Activated CD4-positive, CD25-positive, alpha-beta regulatory T cell treated with anti-CD3 and anti-CD28 coated beads, Interleukin-2, amount 50 U/mL, for 24 hours (primary cell): ENCODE measurements at regions not wholly inside any gene's neighbourhood (a gene's known extent, or its start where the extent isn't known, plus 50 kb on each side); places are given as distances from the start of the nearest gene placed in this dataset.
A peak's percentile ranks its signal among the peaks of the same experiment; 100 is the strongest.
"Not testable (repeated sequence)": the region's sequence is repeated elsewhere in the genome, so short reads cannot be mapped to it uniquely, and the experiment has no call there.

ENCODE experiments used
- ATAC-seq, 2 donors: fragments of 150-1000 bp; cut with Tn5 transposase; one replicate each; pipeline ENCODE4 v1.10.0; 2021; ENCODE audit warnings: mild to moderate bottlenecking in 1 of 2, moderate library complexity in 1 of 2

- ATAC-seq, result no peak
Measured at GRCh38 chr1:65020774-65021173, 54.4 kb upstream of the JAK1 start.

- no peak for ATAC-seq
Measured at GRCh38 chr1:65021795-65022194, 55.4 kb upstream of the JAK1 start.

GRCh38 chr1:65022216-65022615 lies 55.9 kb upstream of the JAK1 start:
- no peak for ATAC-seq

- ATAC-seq, result no peak
Measured at GRCh38 chr1:65025794-65026193, 59.4 kb upstream of the JAK1 start.

GRCh38 chr1:65026235-65026634 lies 59.9 kb upstream of the JAK1 start:
- ATAC-seq, result no peak

- no peak for ATAC-seq
Measured at GRCh38 chr1:65027666-65028358, 61.5 kb upstream of the JAK1 start.

GRCh38 chr1:65029434-65029833 lies 63.1 kb upstream of the JAK1 start:
- not testable (repeated sequence) for ATAC-seq

GRCh38 chr1:65034879-65035278 lies 68.5 kb upstream of the JAK1 start:
- ATAC-seq, result not testable (repeated sequence)

- no peak for ATAC-seq
Measured at GRCh38 chr1:65036570-65037051, 70.3 kb upstream of the JAK1 start.

GRCh38 chr1:65039066-65039465 lies 72.7 kb upstream of the JAK1 start:
- no peak for ATAC-seq

- no peak for ATAC-seq
Measured at GRCh38 chr1:65039508-65039907, 73.2 kb upstream of the JAK1 start.

GRCh38 chr1:65042467-65042866 lies 76.1 kb upstream of the JAK1 start:
- ATAC-seq, result no peak

GRCh38 chr1:65044411-65044810 lies 78.1 kb upstream of the JAK1 start:
- no peak for ATAC-seq

- ATAC-seq, result no peak
Measured at GRCh38 chr1:65045022-65045817, 78.9 kb upstream of the JAK1 start.

- no peak for ATAC-seq
Measured at GRCh38 chr1:65048335-65048734, 82.0 kb upstream of the JAK1 start.

- no peak for ATAC-seq
Measured at GRCh38 chr1:65049941-65050713, 83.8 kb upstream of the JAK1 start.

- ATAC-seq, result no peak
Measured at GRCh38 chr1:65050735-65051134, 84.4 kb upstream of the JAK1 start.

GRCh38 chr1:65054481-65054880 lies 88.1 kb upstream of the JAK1 start:
- ATAC-seq, result no peak

- ATAC-seq, result no peak
Measured at GRCh38 chr1:65055747-65056146, 89.4 kb upstream of the JAK1 start.

- ATAC-seq, result no peak
Measured at GRCh38 chr1:65056234-65056633, 89.9 kb upstream of the JAK1 start.

GRCh38 chr1:65056866-65057265 lies 90.5 kb upstream of the JAK1 start:
- ATAC-seq, result no peak

- peak; percentile 13 to 30 for ATAC-seq
Measured at GRCh38 chr1:65059930-65060538, 88.0 kb upstream of the AK4 start.

- no peak for ATAC-seq
Measured at GRCh38 chr1:65062339-65062738, 85.7 kb upstream of the AK4 start.
